NCI-H526 treated with DMSO at 0.1 percent for 48 hours (cell line): ENCODE measurements at regions not wholly inside any gene's neighbourhood (a gene's known extent, or its start where the extent isn't known, plus 50 kb on each side); places are given as distances from the start of the nearest gene placed in this dataset.
"Not testable (repeated sequence)": the region's sequence is repeated elsewhere in the genome, so short reads cannot be mapped to it uniquely, and the experiment has no call there.

Source experiments
- DNase-seq: peaks from one replicate; lab custom pipeline; 2025; lab: John Stamatoyannopoulos, UW

DNA sequence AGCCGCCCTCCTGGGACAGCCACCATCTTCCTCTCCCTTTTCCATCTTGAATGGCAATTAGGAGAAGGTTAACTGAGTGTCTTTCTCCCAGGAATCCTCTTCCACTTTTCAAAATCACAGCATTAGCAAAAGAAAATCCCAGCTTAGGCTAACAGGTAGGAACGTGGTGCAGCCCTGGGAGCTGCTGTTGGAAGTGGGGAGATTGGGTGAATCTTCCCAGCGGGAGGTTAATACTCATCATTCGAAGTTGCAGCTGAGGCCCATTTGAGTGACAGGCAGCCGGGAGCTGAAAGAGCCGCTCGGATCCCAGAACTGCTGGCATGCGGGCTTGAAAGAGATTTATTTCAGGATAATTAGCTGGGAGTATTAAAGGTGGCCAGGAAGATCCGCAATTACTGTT lies 306.0 kb downstream of the BCL11A start:
- no peak for DNase-seq

DNA sequence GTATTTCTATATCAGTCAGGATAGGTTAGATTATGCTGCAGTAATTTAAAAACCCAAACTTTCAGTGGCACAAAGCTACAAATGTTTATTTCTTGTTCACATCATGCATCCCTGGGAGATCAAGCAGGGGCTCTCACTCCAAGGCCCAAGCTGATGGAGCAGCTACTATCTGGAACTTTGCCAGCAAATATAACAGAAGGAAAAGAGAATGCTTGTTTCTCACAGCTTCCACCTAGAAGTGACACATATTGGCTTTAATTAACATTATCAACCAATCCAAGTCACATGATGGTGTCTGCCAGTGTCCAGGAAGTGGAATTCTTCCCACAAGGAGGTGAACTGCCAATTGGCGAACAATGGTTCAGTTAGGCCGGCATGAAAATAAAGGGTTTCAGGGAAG lies 306.9 kb downstream of the BCL11A start:
- no peak for DNase-seq

DNA sequence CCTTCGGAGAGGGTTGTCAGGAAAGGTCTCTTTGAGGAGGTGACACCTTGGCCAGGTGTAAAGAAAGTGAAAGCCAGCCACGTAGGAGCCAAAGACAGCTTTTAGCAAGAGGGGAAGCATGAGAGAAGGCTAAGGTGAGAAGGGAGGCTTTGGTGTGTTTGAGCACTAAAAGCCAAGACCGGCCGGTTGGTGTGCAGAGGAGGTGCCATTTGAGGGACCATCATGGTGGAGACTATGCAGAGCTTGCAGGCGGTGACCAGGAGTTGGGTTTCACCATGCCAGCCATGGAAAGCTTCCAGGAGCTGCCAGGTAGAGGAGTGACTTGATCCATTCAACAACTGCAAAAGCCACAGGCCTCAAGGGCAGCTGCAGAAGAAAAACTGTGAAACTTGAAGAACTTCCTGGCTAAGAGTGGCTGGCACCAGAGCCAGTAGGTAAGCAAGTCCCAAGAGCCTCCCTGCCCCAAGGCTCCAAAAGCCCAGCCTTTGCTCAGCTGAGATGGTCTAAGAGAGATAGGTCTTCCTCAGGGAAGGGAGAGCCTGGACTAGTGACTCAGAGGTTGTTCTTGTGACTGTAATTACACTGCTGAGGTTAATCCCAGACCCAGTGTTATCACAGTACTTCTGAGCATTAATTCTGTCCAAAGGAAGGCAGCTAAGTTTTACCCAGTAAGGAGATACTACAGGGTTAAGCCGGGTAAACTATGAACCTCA lies 319.0 kb downstream of the BCL11A start:
- no peak for DNase-seq

DNA sequence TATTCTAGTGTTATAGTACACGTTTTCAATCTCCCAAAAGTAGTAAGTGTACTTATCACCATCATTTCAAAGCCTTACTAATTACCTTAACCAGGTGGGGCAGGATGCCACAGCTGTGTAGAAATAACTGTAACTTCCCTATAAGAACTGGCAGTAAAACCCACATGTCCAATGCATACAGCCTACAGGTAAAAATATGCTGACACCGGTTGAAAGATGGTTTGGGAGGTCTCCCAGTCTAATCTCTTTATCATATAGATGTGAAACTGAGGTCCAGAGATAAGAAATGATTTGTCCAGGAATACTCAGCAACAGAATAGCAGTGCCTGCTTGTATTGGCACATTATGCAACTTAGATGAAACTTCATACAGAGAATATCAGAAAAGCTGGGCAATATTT lies 322.9 kb downstream of the BCL11A start:
- no peak for DNase-seq

DNA sequence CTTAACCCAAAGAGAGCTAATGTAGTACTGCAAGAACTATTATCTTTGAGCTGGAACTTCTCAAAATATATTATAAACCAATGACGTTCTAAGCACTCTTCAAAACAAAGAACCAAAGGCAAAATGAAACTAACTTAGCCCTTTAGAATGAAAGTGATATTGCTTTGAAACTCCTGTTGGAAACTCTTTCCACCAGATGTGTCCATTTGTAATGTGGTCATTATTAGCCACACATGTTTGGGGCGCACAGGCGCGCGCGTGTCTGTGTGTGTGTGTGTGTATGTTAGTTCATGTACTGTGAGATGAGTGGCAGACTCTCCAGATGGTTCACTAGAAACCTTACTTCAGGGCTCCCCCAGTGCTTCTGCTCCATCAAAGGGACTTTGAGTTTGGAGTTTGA lies 323.4 kb downstream of the BCL11A start:
- no peak for DNase-seq

DNA sequence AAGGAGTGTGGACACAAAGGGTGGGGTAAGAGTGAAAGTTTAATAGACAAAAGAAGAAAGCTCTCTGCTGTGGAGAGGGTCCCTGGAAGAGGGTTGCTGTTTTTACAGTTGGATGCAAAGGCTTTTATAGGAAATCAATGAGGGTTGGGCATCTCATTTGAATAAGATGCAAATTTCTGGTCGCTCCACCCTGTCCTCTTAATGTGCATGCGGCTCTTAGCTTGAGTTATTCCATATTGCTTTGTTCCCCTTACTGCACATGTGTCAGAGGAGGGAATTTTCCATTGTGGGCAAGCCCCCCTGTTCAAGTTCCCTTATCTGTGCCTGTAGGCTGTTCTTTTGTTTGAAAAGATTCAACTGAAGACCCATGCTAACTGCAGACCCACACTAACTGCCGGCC lies 326.5 kb downstream of the BCL11A start:
- peak; percentile 66 for DNase-seq

DNA sequence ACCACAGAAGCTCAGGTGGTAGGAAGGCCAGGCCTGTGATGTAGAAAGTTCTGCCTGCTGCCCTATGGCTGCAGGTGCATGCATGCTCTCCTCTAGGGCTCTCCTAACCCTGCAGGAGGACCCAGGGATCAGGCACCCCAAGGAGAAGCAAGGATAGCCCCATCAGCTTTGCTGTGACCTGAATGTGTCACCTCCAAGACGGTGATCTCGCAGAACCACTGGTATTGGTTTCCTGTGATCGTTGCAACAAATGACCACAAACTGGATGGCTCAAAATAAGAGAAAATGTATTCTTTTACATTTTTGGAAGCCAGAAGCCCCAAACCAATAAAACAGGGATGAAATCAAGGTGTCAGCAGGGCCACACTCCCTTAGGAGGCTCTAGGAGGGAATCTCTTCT lies 327.3 kb downstream of the BCL11A start:
- no peak for DNase-seq

DNA sequence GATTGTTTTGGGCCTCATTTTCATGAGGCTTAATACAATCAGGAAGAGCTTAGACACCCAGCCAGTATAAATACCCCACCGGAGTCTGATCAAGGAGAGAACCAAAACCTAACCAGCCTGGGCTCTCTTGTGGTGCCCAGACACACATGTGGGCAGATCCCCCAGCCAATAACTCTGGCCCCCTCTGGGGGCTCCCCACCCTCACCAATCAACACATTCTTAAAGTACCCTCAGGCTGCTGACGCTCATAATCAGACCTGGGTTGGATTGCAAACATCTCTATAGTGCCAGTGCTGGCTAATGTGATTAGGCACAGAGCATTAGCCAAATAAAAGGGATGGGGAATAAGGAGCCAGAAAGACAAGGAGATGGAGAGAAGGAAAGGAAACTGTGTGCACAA lies 329.6 kb downstream of the BCL11A start:
- DNase-seq, result no peak

DNA sequence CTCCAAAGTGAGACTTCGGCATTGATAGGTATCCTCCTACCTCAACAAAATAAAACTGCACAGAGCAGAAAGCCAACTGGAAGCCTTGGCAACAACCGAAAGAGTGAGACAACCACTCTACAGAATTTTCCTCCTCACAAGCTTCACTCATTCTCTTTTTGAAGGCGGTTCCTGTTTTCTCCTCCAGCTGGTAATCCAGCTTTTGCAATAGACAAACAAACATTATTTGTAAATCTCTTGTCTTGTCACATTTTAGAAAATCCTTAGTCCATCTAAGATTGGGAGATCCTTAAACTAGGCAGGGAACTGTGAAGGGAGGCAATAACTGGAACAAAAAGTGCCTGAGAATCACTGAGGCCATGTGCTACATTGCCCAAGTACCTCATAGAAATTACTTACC lies 332.4 kb downstream of the BCL11A start:
- no peak for DNase-seq

DNA sequence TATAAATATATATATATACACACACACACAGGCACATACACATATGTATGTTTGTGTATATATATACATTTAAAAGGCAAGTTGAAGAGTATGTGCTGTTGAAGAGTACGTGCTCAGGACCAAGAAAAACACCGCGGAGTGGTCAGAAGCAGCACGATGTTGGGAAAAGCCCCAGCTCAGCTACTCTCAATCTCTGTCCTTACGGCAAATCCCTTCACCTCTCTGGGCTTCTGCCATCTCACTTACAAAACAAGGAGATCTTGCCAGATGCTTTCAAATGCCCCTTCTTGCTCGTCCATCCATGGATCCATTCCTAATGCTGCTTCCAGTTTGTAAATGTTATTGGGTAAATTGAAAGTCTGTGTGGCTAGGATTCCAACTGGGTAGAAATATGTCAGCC lies 333.9 kb downstream of the BCL11A start:
- no peak for DNase-seq

DNA sequence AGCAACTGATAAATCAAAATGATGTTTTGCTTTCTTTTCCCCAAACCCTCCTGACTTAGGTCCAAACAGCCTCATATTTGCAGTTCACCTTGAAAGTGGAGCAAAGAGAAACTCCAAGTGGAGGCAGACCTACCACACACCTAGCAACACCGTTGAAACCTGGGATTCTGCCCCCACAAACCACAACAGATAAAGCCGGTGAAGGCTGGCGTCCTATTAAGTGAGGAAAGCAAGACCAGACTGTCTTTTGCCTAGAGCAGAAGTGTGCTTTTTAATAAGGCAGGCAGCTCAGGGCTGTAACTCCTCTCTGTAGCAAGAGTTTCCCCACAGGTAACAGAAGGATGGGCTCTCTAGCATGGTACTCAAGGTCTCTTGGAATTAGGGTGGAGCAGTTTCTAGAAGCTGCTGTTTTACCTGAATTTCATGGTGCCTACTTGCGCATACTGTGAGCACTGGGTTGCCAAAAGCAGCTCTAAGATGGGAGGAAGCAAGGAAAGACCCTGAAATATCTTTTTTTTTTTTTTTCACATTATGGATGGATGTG lies 336.9 kb downstream of the BCL11A start:
- DNase-seq, result no peak

DNA sequence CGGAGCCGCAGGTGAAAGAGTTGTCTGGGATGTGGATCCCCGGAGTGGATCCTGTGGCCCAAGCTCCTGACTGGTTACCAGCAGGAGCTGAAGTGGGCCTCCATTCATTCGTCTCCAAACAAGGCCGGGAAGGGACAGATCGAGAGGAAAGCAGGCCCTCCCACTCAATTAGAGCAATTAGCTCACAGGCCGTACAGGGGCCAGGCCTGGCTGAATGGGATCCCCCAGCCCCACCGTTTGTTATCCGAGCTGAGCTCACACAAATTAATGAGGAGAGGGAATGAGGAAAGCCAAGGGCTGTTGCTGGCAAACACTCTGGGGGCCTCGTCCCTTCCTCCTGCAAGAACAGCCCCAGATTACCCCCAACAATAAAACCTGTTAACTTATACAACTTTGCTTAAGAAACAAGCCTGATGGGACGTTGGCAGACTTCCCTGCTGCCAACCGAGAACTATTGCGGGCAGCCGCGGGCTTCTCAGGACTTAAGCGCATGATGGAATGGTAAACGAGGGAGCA lies 338.0 kb downstream of the BCL11A start:
- no peak for DNase-seq

DNA sequence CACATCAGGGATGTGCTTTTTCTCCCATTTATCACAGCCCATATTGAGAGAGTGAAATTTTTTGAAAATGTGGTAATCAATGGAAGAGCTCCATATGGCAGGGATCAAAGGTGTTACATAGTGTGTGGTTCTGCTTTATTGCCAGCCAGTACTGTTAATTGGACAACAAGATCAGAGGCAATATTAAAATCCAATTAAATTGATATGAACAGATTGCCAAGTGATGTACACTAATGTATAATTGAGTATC lies 338.9 kb downstream of the BCL11A start:
- DNase-seq, result no peak

DNA sequence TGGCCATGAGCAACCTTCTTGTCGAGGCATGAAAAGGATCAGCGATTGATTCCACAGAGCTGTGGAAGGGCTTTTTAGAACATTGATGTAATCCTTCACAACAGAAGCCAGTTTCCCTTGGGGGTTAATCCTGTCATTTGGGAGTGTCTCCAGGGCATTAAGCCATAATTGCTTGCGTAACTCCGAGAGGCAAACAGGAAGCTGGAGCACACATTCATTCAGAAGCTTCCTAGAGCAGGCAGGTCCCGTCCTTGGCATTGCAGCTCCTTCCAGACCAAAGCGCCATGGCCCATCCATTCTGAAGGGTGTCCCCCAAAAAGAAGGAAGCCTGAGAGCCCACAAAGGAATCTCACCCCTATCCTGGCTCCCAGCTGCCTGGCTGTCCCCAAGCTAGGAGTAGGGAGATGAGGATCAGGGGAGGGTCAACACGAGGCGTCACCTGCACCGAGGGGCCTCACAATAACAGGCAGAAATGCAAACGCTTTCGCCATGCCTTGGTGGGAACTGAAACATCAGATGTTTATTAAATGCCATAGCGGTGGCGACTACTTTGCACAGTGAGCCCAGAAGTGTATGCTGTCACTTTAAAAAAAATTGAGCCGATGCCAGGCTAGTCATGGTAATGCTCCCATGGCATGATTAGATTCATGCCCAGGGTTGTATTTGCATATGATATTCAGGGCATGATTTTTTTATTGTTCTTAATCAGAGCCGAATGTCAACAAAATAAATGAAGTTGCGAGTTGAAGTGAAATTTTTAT lies 339.4 kb downstream of the BCL11A start:
- DNase-seq, result peak; percentile 24

DNA sequence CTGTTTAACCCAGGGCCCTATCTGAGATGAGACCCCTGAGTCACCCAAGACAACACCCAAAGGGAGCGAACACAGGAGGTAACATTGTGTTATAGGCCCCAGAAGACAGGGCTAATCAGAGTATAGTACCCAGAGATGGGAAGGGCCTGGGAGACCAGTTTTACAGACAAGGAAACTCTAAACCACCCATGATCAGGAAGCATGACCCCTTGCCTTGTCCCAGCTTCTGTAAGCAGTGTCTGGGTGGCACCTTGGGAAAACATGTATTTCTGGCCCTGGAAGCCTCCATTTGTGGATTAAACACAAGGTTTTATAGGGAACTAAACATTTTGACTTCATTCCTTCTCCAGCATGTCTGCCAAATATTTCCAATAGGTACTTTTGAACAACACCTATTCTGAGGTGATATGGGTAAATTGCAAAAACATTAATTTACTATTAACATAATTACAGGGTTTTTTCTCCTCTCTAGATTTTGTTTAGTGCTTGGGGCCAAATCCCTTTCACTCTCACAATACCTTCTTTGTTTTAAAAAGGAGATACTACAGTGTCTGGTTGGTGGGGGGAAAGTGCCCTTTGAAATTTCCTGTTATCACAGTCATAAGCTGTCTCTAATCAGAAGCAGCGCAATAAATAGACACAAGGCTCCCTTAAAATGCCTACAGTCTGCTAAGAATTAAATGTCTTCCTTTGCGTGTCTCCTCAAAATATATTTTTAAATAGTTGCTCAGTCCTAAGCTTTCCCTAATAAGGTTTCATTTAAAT lies 341.1 kb downstream of the BCL11A start:
- peak; percentile 35 for DNase-seq

DNA sequence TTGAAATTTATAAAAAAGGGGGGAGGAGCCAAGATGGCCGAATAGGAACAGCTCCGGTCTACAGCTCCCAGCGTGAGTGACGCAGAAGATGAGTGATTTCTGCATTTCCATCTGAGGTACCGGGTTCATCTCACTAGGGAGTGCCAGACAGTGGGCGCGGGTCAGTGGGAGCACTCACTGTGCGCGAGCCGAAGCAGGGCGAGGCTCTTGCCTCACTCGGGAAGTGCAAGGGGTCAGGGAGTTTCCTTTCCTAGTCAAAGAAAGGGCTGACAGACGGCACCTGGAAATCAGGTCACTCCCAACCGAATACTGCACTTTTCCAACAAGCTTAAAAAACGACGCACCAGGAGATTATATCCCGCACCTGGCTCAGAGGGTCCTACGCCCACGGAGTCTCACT lies 364.4 kb downstream of the BCL11A start:
- DNase-seq, result not testable (repeated sequence)

DNA sequence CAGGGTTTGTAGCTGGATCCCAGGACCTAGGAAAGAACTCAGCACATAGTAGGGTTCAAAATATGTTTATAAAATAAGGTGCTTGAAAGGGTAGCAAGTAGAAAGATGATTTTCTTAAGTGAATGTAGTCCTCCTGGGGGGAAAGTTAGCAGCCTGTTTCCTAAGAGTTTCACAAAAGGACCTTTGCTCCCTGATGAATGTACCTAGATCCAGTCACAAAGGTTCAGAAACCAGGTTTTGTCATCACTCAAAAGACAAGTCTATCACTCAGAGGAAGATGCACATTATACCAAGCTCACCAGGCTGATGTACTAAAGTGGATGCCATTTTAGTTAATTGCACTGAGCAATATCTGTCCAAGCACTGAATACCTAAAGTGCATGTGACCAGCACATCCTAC lies 378.2 kb downstream of the BCL11A start:
- no peak for DNase-seq

DNA sequence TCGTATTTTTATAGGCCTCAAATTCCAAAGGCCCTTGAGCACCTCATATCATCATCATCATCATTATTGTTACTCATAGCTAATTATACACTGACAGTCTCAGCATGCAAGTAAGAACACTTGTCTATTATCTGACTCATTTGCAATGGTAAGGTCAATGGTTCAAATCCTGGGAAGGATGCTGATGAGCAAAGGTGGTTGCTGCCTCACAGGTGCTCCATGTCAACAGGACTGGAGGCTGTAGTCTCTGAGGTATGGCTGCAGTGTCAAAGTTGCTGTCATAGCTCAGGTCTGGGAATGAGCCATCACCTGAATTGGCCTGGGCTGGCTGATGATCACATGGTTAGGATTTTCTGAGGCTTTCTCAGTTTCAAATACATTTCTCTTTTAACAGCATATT lies 379.3 kb downstream of the BCL11A start:
- DNase-seq, result no peak

DNA sequence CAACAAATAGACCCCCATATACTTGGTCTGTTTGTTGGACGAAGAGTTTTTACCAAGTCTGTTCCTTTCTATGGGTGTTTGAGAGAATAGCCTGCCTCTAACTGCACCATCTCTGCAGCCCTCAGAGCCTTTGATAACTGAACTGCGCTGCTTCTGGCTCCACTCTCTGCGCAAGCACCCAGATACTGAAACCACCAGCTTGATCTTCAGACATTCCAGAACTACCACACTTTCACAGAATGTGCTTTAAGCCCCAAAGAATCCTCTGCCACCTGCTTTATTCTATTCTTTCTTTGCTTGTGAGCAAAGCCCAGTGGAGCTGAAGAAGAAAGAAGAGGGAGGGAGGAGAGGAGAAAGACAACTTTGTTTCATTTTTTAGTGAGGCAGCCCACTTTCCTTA lies 380.7 kb downstream of the BCL11A start:
- no peak for DNase-seq

DNA sequence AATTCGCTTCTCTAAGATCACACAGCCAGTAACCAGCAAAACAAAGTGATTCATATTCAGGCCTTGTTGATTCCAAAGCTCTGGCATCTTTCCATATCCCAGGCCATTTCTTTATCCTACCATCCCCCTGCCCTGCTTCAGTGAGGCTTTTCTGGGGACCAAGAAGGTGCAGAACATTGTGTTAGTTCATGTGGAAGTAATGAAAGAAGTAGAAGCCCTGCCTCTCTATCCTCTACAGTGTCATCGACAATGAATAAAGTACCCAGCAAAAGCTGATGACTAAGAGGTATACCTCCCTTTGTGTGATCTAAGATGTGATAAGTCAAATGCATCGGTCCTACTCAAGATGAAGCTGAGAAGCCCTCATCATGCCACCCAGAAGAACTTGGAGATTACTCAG lies 383.2 kb downstream of the BCL11A start:
- DNase-seq, result no peak

DNA sequence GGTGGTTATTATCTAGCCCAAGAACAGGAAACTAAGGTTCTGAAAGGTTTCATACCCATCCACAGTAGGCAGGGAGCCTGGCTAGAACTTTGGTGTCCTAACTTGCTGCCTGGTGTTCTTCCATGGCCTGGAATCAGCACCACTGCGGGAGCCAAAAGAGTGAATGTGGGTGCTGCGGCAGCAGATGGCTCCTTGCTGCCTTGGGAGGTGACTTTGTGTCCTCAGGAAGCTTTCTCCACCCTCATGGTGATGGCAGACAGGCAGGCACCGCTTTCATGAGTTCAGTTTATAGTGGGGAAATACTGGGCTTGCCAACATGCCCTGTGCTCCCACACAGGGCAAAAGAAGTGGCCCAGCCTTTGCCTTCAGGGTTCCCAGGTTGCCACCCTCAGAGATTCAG lies 385.2 kb downstream of the BCL11A start:
- DNase-seq, result no peak

DNA sequence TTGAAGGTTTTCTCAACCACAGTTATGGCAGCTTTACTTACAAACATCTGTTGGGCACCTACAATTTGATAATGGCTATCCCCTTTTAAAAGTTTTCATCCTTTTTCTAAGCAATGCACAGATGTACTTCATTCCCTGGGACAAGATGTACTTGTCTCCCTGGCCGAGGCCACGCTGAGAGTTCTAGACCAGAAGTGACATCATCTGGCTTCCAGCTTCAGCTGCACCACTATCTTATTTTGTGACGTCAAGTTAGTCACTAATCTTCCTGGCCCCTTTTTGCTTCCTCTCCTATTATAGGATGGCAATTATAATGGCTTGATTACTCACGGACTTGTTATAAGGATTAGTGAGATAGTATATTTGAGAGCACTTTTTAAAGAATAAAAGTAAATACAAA lies 386.4 kb downstream of the BCL11A start:
- DNase-seq, result no peak

DNA sequence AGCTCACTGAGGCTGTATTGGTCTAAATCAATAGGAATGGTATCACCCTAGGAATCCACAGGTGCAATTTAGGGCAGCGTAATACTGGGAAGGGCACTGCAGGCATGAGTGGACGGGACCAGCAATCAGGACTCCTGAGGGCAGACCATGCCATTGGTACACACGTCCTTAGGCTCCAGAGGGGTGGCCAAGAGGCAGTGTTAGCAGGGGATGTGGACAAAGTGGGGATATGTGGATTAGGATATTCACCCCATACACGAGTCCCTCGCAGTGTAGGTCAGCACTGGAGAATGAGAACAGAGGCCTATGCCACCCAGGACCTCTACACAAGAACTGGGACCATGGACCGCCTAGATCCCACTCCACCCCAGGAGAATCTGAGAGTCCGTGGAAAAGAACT lies 389.8 kb downstream of the BCL11A start:
- no peak for DNase-seq
